ENCODE measurements at regions not wholly inside any gene's neighbourhood (a gene's known extent, or its start where the extent isn't known, plus 50 kb on each side); places are given as distances from the start of the nearest gene placed in this dataset.
"Not testable (repeated sequence)": the region's sequence is repeated elsewhere in the genome, so short reads cannot be mapped to it uniquely, and the experiment has no call there.

- TF ChIP-seq ZNF462 (CRISPR knock-in tag; IDR thresholded peaks at IDR 0.05) (no peak), CTCF (conservative IDR thresholded peaks at IDR 0.05; ENCODE audit: low read depth in 2 of 2) (no peak), EZH2 (IDR thresholded peaks at IDR 0.05; ENCODE audit: low read depth, unreplicated experiment) (no peak)
Measured at GRCh38 chr3:24690777-24691176, 196.1 kb upstream of the THRB start (continued).

- H3K79me2 ChIP-seq (replicated peaks; ENCODE audit: insufficient read depth); H3K9me3 Mint-ChIP-seq; DNase-seq (ENCODE audit: low spot score); H3K27me3 ChIP-seq (ENCODE audit: insufficient read depth); H3F3A ChIP-seq (replicated peaks; ENCODE audit: low read depth); H3K27me3 Mint-ChIP-seq (ENCODE audit: insufficient read depth, low read depth, poor library complexity); H3K9me2 ChIP-seq (ENCODE audit: insufficient read depth); H3K36me3 Mint-ChIP-seq (ENCODE audit: low read depth); H3K4me1 Mint-ChIP-seq; H3K27ac Mint-ChIP-seq; H3K4me1 ChIP-seq (ENCODE audit: insufficient read depth); H3K36me3 ChIP-seq (ENCODE audit: insufficient read depth); H3K27ac ChIP-seq (ENCODE audit: low read depth); H2AFZ ChIP-seq; H3K4me3 Mint-ChIP-seq; ATAC-seq; H3K4me3 ChIP-seq; H3K4me2 ChIP-seq; H4K20me1 ChIP-seq (replicated peaks; ENCODE audit: insufficient read depth): not testable (repeated sequence)
Measured at GRCh38 chr3:24699078-24699477, 204.4 kb upstream of the THRB start.
